Loucy (cell line): ENCODE measurements at regions not wholly inside any gene's neighbourhood (a gene's known extent, or its start where the extent isn't known, plus 50 kb on each side); places are given as distances from the start of the nearest gene placed in this dataset.
"Not testable (repeated sequence)": the region's sequence is repeated elsewhere in the genome, so short reads cannot be mapped to it uniquely, and the experiment has no call there.

Experiments
- H2AFZ ChIP-seq: fragments of 200-600 bp; sonication (generic); 2 replicates; pipeline ENCODE4 v1.6.0; 2016; ENCODE audit warnings: antibody characterized with exemption, mild to moderate bottlenecking, low read length, moderate library complexity
- H3F3A ChIP-seq: fragments of 200-600 bp; 2 replicates; pipeline ENCODE4 v1.6.0; 2016; ENCODE audit warnings: antibody characterized with exemption, low read depth, mild to moderate bottlenecking
- H3K27me3 ChIP-seq: fragments of 200-600 bp; sonication (generic); 2 replicates; pipeline ENCODE4 v1.6.1; 2014; ENCODE audit warnings: low read length, mild to moderate bottlenecking; ENCODE audit not compliant: insufficient read depth, poor library complexity, severe bottlenecking
- H3K36me3 ChIP-seq: fragments of 200-600 bp; sonication (generic); 2 replicates; pipeline ENCODE4 v1.6.1; 2016; ENCODE audit warnings: low read length; ENCODE audit not compliant: insufficient read depth
- H3K4me1 ChIP-seq: fragments of 200-600 bp; sonication (generic); 2 replicates; pipeline ENCODE4 v1.5.1; 2014; ENCODE audit warnings: low read length, mild to moderate bottlenecking; ENCODE audit not compliant: insufficient read depth, poor library complexity, severe bottlenecking
- H3K4me2 ChIP-seq: fragments of 200-600 bp; sonication (generic); 2 replicates; pipeline ENCODE4 v1.6.0; 2014; ENCODE audit warnings: antibody characterized with exemption, low read length, low read depth, mild to moderate bottlenecking; ENCODE audit not compliant: poor library complexity, severe bottlenecking
- H3K4me3 ChIP-seq: fragments of 200-600 bp; sonication (generic); 2 replicates; pipeline ENCODE4 v1.5.1; 2014; ENCODE audit warnings: low read length, mild to moderate bottlenecking, mixed read lengths; ENCODE audit not compliant: poor library complexity, severe bottlenecking
- H3K79me2 ChIP-seq: fragments of 200-600 bp; sonication (generic); 2 replicates; pipeline ENCODE4 v1.6.1; 2014; ENCODE audit warnings: low read length; ENCODE audit not compliant: insufficient read depth
- H3K9ac ChIP-seq: fragments of 200-600 bp; sonication (generic); 2 replicates; pipeline ENCODE4 v1.6.0; 2014; ENCODE audit warnings: mild to moderate bottlenecking, low read depth, low read length, moderate library complexity; ENCODE audit not compliant: poor library complexity, severe bottlenecking
- H3K9me2 ChIP-seq: fragments of 200-600 bp; sonication (generic); replicated peaks from 2 replicates; pipeline ENCODE4 v1.6.1; 2016; ENCODE audit warnings: low read depth, low read length, mixed read lengths
- H3K9me3 ChIP-seq: fragments of 200-600 bp; sonication (generic); 2 replicates; pipeline ENCODE4 v1.6.1; 2014; ENCODE audit warnings: mild to moderate bottlenecking, antibody characterized with exemption, low read length, low read depth; ENCODE audit not compliant: insufficient read depth
- H4K20me1 ChIP-seq: fragments of 200-600 bp; sonication (generic); 2 replicates; pipeline ENCODE4 v1.6.0; 2014; ENCODE audit warnings: antibody characterized with exemption, low read length, mild to moderate bottlenecking; ENCODE audit not compliant: insufficient read depth, poor library complexity, severe bottlenecking
- EZH2phosphoT487 ChIP-seq: fragments of 200-600 bp; IDR thresholded peaks from 2 replicates; pipeline ENCODE4 v1.6.1; 2018; ENCODE audit warnings: antibody characterized with exemption, mild to moderate bottlenecking, moderate library complexity, borderline replicate concordance
- TF ChIP-seq, protein P1 (sequence below): fragments of 200-600 bp; sonication (generic); conservative IDR thresholded peaks from 2 replicates; pipeline ENCODE4 v1.5.1; 2014; ENCODE audit warnings: mild to moderate bottlenecking, antibody characterized with exemption, low read length

DNA sequence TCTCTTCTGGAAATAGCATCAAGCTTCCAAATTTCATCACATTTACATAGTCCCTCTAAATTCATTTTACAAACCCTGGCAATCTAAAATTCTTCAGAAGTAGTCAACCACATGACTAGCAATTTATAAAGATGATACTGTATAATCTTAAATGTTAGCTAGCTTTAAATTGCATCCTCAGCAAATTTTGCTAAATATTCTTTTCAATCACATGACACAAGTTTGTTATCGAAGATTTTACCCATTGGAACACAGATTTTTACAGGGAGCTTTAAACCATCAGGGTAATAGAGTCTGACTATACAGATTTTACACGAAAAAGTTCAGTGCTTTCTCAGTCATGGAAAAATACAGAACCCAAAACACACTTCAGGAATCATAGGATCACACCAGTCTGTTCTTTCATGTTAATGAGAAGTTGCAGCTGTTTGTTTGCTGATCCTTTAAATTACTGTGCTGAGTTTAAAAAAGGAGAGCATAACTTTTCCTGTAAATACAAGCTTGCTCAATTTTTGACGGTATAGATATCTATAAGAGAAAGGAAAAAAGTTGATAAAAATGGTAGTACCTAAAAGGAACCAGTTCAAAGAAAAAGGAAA is 445.8 kb upstream of the ADGRB3 start:
- H3K9ac ChIP-seq = no peak overlapping the region
- no peak overlapping the region for H2AFZ ChIP-seq
- H4K20me1 ChIP-seq = no peaks in the 10 kb centered on the region
- TF ChIP-seq, protein P1, sequence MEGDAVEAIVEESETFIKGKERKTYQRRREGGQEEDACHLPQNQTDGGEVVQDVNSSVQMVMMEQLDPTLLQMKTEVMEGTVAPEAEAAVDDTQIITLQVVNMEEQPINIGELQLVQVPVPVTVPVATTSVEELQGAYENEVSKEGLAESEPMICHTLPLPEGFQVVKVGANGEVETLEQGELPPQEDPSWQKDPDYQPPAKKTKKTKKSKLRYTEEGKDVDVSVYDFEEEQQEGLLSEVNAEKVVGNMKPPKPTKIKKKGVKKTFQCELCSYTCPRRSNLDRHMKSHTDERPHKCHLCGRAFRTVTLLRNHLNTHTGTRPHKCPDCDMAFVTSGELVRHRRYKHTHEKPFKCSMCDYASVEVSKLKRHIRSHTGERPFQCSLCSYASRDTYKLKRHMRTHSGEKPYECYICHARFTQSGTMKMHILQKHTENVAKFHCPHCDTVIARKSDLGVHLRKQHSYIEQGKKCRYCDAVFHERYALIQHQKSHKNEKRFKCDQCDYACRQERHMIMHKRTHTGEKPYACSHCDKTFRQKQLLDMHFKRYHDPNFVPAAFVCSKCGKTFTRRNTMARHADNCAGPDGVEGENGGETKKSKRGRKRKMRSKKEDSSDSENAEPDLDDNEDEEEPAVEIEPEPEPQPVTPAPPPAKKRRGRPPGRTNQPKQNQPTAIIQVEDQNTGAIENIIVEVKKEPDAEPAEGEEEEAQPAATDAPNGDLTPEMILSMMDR = no peak
- no peak for TF ChIP-seq EZH2phosphoT487
- no peaks in the 10 kb centered on the region for H3K79me2 ChIP-seq
- H3F3A ChIP-seq = no peaks in the 10 kb centered on the region
- no peaks in the 10 kb centered on the region for H3K9me2 ChIP-seq
- H3K4me3 ChIP-seq = no peak overlapping the region
- no peaks in the 10 kb centered on the region for H3K27me3 ChIP-seq
- H3K4me2 ChIP-seq = no peak overlapping the region
- H3K9me3 ChIP-seq = no peaks in the 10 kb centered on the region
- H3K36me3 ChIP-seq = no peaks in the 10 kb centered on the region
- no peaks in the 10 kb centered on the region for H3K4me1 ChIP-seq

DNA sequence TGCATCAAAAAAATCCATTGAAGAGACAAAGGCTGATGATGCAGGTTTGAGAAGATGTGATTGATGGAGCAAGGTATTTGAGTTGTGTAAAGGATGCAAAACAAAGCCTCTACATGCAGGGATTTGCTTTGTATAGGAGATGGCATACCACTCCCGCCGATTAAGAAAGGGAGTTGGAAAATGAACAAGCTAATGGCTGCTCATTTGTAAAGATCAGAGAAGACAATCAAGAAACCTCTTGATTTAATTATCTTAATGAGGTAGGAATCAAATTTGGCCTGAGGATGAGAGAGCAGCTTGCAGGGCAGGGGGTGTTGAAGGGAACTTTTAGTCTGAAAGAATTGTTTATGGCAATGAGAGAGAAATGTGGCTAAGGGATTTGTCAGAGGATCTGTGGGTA is 448.2 kb upstream of the ADGRB3 start:
- H3K4me2 ChIP-seq = no peak overlapping the region
- H3K4me3 ChIP-seq = no peak overlapping the region
- no peaks in the 10 kb centered on the region for H4K20me1 ChIP-seq
- H3K9ac ChIP-seq = no peak overlapping the region
- TF ChIP-seq, protein P1 = no peak
- TF ChIP-seq EZH2phosphoT487 = no peak
- no peaks in the 10 kb centered on the region for H3K9me2 ChIP-seq
- no peaks in the 10 kb centered on the region for H3F3A ChIP-seq
- no peaks in the 10 kb centered on the region for H3K4me1 ChIP-seq
- H3K79me2 ChIP-seq = no peaks in the 10 kb centered on the region
- H3K9me3 ChIP-seq = no peaks in the 10 kb centered on the region
- no peaks in the 10 kb centered on the region for H3K27me3 ChIP-seq
- no peaks in the 10 kb centered on the region for H3K36me3 ChIP-seq
- no peak overlapping the region for H2AFZ ChIP-seq

DNA sequence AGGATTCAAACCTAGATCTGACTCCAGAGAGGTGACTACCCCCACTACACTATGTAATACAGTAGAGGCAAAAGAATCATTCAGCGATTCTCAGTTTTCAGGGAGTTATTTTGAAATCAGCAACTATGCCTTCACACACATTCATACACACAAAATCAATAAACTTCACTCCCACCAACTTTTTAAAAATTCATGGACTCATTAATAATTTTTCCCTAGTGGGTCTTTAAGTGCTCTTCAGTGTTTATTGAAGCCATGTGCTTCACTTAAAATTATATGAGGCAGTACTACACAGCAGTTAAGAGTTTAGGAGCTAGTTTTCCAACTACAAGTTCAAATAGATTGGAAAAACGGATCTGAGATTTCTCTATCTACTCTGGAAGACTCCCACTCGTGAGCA is 452.7 kb upstream of the ADGRB3 start:
- Histone ChIP-seq H2AFZ (no peak overlapping the region), H3K9me2 (no peaks in the 10 kb centered on the region), H3K27me3 (no peaks in the 10 kb centered on the region), H3K4me1 (no peaks in the 10 kb centered on the region), H3K4me2 (no peak overlapping the region), H3K4me3 (no peak overlapping the region), H3K9me3 (no peaks in the 10 kb centered on the region), H4K20me1 (no peaks in the 10 kb centered on the region), H3F3A (no peaks in the 10 kb centered on the region), H3K79me2 (no peaks in the 10 kb centered on the region), H3K9ac (no peak overlapping the region), H3K36me3 (no peaks in the 10 kb centered on the region)
- TF ChIP-seq, protein P1 = no peak
- no peak for TF ChIP-seq EZH2phosphoT487

DNA sequence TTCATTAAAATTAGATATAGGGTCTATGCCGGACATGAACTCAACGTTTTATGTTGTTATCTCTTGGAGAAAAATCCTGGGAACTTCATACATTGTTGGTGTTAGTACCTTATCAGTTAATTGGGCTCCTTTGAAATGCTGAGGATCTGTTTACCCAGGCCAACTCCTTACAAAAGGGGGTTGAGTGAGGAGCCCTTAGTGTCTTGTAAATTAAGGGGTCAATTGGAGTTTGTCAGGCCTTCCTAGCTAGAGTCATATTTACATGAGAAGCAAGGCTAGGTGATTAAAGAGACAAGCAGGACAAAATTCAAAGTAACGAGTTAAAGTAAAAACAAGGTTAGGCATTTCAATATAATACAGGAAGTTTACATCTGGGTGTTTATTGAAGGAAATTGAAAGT is 454.1 kb upstream of the ADGRB3 start:
- H4K20me1 ChIP-seq, H3K4me1 ChIP-seq, H3K4me3 ChIP-seq, H3F3A ChIP-seq, H3K4me2 ChIP-seq, H3K79me2 ChIP-seq, H3K9ac ChIP-seq, H2AFZ ChIP-seq, H3K36me3 ChIP-seq, H3K9me3 ChIP-seq, H3K9me2 ChIP-seq, H3K27me3 ChIP-seq: not testable (repeated sequence)
